Activated CD4-positive, alpha-beta memory T cell treated with anti-CD3 and anti-CD28 coated beads, Interleukin-2, amount 10 ng/mL, durations not matched to agents 7 days and 5 days (primary cell): ENCODE measurements at regions not wholly inside any gene's neighbourhood (a gene's known extent, or its start where the extent isn't known, plus 50 kb on each side); places are given as distances from the start of the nearest gene placed in this dataset.

Experiments used
- CTCF ChIA-PET: fragments of 350-600 bp; sonication (Branson Sonifier 250); formaldehyde crosslinking; loops from one replicate; lab custom pipeline; 2021; ENCODE audit warnings: antibody characterized with exemption, inconsistent platforms; lab: Charles Lee
- POLR2A ChIA-PET: fragments of 350-600 bp; sonication (Branson Sonifier 250); formaldehyde crosslinking; loops from one replicate; lab custom pipeline; 2021; ENCODE audit warnings: antibody characterized with exemption; lab: Charles Lee
- DNase-seq: peaks from one replicate; pipeline ENCODE4 v3.0.0-alpha.2; 2020
- H3K27ac Mint-ChIP-seq: one replicate; pipeline ENCODE4 v1.8.0; 2021; ENCODE audit warnings: mild to moderate bottlenecking, mixed read lengths
- H3K27me3 Mint-ChIP-seq: one replicate; pipeline ENCODE4 v1.8.0; 2021; ENCODE audit warnings: mixed read lengths
- H3K36me3 Mint-ChIP-seq: one replicate; pipeline ENCODE4 v1.8.0; 2021; ENCODE audit warnings: low read depth, mixed read lengths
- H3K4me1 Mint-ChIP-seq: one replicate; pipeline ENCODE4 v1.8.0; 2021; ENCODE audit warnings: mixed read lengths
- H3K4me3 Mint-ChIP-seq: one replicate; pipeline ENCODE4 v1.8.0; 2021; ENCODE audit warnings: mild to moderate bottlenecking, mixed read lengths
- H3K9me3 Mint-ChIP-seq: one replicate; pipeline ENCODE4 v1.8.0; 2021; ENCODE audit warnings: mixed read lengths

DNA sequence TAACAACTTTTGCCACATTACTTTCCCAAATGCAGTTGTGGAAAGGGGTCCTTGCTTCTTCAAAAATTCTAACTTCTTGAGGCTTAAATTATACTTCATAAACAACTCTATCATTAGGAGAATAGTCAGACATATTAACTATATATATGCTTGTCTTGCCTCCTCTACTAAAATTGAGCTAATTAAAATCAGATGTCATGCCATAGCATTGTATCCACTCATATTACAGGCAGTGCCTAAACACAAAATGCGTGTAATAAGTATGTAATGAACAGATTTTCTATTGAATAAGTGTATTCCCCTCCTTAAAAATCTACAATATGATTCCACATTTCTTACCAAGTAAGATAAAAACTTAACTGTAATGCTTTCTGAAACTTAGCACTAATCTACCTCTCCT lies 204.5 kb downstream of the PLK2 start:
- Mint-ChIP-seq H3K9me3 (no peaks in the 10 kb centered on the region), H3K4me1 (no peaks in the 10 kb centered on the region), H3K27me3 (no peaks in the 10 kb centered on the region), H3K4me3 (no peak overlapping the region), H3K36me3 (no peaks in the 10 kb centered on the region), H3K27ac (no peak overlapping the region)
- no peak for DNase-seq
- POLR2A ChIA-PET: no interaction called here
- CTCF ChIA-PET: no interaction called here

DNA sequence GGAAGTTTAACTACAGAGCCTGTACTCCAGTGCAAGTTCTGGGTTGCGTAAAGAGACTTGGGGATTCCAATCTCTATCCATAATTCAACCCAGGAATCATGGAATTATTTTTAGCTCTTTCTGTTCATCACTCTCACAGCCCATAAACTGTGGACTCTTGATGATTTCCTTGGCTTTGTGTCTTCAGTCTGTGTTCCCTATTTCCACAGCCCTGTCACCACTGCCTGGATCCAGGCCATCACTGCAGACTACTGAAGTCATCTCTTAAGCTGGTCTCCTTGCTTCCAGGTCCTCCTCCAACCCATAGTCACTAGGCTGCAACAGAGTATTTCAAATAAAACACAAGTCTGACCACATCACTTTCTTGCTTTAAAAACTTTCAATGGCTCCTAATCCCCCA lies 211.7 kb downstream of the PLK2 start:
- Mint-ChIP-seq H3K27me3 (peaks cover 2% of the 10 kb centered on the region), H3K27ac (no peak overlapping the region), H3K4me1 (no peaks in the 10 kb centered on the region), H3K9me3 (no peaks in the 10 kb centered on the region), H3K36me3 (no peaks in the 10 kb centered on the region), H3K4me3 (no peak overlapping the region)
- DNase-seq: no peak
- ChIA-PET CTCF (no interaction called here), POLR2A (no interaction called here)

DNA sequence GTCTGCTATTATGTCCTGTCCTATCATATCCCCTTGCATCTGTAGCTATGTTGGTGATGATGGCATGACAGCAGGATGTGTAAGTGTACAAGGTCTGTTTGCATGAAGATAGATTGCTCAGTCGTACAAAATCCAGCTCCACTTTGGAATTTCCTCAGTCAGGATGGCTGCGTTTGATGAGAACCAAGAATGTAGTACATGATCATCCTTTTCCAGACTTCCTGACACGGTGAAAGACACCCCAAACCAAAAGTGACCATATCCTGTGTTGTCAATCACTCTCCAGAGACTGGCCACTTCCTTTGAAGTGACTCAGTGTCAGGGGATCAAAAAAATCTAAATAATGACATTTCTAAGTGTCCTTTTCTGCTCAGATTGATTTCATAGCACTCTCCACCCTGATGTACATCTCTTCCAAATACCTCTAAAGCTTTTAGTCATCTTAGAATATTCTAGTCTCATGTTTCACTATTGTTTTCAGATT lies 213.4 kb downstream of the PLK2 start:
- peaks cover 2% of the 10 kb centered on the region for H3K27me3 Mint-ChIP-seq
- H3K9me3 Mint-ChIP-seq: no peaks in the 10 kb centered on the region
- no peaks in the 10 kb centered on the region for H3K36me3 Mint-ChIP-seq
- CTCF ChIA-PET: no interaction called here
- no peak for DNase-seq
- no peaks in the 10 kb centered on the region for H3K4me1 Mint-ChIP-seq
- POLR2A ChIA-PET: no interaction called here
- no peak overlapping the region for H3K4me3 Mint-ChIP-seq
- H3K27ac Mint-ChIP-seq: no peak overlapping the region

DNA sequence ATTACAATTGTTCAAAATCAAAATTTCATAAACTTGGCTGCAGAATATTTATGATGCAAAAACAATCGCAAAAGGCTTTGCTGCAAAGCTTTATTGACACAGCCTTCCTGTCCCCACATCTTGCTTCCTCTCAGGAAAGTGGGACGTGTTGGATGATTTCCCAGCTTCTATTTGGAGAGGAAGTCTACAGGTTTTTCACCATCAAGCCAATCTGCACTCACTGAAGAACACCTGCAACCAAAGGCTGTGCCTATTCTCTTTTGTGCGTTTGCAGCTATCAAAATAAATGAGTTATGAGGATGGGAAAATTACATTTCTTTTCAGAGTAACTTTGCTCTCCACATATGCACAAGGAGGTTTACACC lies 214.4 kb downstream of the PLK2 start:
- Mint-ChIP-seq H3K4me3 (no peak overlapping the region), H3K27ac (no peak overlapping the region), H3K9me3 (no peaks in the 10 kb centered on the region), H3K36me3 (no peaks in the 10 kb centered on the region), H3K4me1 (no peaks in the 10 kb centered on the region), H3K27me3 (peaks cover 2% of the 10 kb centered on the region)
- DNase-seq: no peak
- ChIA-PET CTCF (no interaction called here), POLR2A (no interaction called here)

DNA sequence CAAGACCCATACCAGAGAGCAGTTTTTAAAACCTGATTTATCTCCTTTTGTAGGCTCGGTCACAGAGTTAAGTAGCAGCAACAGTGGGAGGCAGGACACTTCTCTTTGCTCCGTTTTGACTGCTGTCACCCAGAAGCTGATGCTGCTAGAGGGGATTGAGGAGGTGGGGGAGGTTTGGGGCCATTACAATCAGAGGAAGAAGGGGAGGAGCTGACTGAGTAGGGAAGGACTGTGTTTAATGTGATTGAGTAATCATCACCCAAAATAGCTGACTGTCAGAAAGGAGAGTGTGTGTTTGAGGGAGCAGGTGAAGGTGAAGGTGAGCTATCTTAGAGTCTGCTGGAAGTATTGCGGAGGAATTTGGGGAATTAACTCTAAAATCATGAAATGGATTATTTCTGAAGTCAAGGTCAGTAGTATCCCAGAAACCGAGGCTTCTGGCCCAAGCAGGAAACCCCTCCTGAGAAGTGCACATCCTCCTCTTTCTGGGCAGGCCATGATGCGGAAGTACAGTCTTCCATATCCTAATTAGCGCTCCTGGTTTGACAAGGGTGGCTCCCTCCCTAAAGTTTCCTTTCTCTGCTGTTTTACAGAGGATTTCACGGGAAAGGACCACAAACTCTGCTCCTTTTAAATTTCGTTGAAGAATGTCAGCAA lies 214.9 kb downstream of the PLK2 start:
- Mint-ChIP-seq H3K4me1 (no peaks in the 10 kb centered on the region), H3K36me3 (no peaks in the 10 kb centered on the region), H3K4me3 (no peak overlapping the region), H3K9me3 (no peaks in the 10 kb centered on the region), H3K27me3 (peaks cover 2% of the 10 kb centered on the region), H3K27ac (no peak overlapping the region)
- POLR2A ChIA-PET: no interaction called here
- CTCF ChIA-PET: no interaction called here
- no peak for DNase-seq

DNA sequence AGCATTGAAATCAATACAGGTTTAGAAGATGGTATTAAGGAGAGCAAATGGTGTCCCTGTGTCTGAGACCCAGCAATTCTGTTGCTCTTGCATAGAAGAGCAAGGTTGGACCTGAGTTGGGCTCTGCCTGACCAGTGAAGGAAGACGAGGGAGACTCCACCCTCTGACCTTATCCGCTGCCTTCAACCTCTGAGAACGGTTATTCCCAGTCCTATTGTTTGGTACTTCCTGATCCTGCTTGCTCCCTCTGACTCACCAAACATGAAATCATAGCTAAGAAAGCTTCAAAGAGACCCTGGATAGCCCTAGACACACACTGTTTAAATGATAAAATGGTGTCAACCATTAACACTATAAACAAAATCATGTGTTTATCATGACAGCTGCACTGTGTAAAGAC lies 218.5 kb downstream of the PLK2 start:
- no peaks in the 10 kb centered on the region for H3K36me3 Mint-ChIP-seq
- H3K4me1 Mint-ChIP-seq: no peaks in the 10 kb centered on the region
- no peaks in the 10 kb centered on the region for H3K9me3 Mint-ChIP-seq
- H3K4me3 Mint-ChIP-seq: no peak overlapping the region
- CTCF ChIA-PET: no interaction called here
- H3K27me3 Mint-ChIP-seq: peaks cover 2% of the 10 kb centered on the region
- H3K27ac Mint-ChIP-seq: no peak overlapping the region
- POLR2A ChIA-PET: no interaction called here
- no peak for DNase-seq

DNA sequence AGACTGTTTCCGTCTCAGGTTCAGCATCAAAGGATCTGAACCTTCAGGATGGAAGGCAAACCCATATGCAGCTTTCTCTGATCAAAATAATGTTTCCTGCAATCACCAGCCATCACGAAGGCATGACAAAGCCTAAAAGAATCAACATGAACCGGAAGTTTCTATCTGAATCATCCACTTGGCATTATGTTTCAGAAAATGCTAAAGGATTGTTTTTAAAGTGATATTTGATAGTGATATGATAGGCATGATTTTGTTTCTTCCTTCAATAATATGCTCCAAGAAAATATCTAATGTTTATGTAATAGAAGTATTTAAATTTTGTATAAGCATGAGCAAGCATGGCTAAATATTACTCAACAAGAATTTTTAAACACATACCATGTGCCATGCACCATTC lies 219.6 kb downstream of the PLK2 start:
- DNase-seq: no peak
- Mint-ChIP-seq H3K4me3 (no peak overlapping the region), H3K27me3 (no peaks in the 10 kb centered on the region), H3K36me3 (no peaks in the 10 kb centered on the region), H3K27ac (no peak overlapping the region), H3K9me3 (no peaks in the 10 kb centered on the region), H3K4me1 (no peaks in the 10 kb centered on the region)
- ChIA-PET POLR2A (no interaction called here), CTCF (no interaction called here)

DNA sequence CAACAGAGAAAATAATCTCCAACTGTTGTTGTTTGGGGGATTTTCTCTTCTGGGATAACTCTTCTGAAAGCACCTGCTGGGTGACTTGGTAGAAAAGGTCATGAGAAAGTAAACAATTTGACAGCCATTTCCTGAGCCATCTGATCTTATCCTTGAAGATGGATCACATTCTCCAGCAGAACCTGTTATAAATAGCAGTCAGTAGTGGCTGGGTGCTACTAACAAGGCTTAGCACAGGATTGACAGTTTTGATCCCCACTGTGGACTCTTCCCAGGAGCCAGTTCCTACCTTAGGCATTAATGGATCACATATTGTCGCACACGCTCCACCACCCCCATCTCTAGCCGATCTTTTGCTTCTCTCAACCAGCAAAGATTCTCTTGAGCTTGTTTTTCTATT lies 220.2 kb downstream of the PLK2 start:
- ChIA-PET POLR2A (no interaction called here), CTCF (no interaction called here)
- no peaks in the 10 kb centered on the region for H3K9me3 Mint-ChIP-seq
- no peaks in the 10 kb centered on the region for H3K36me3 Mint-ChIP-seq
- H3K4me1 Mint-ChIP-seq: no peaks in the 10 kb centered on the region
- no peak overlapping the region for H3K27ac Mint-ChIP-seq
- no peak overlapping the region for H3K4me3 Mint-ChIP-seq
- no peak for DNase-seq
- H3K27me3 Mint-ChIP-seq: no peaks in the 10 kb centered on the region

DNA sequence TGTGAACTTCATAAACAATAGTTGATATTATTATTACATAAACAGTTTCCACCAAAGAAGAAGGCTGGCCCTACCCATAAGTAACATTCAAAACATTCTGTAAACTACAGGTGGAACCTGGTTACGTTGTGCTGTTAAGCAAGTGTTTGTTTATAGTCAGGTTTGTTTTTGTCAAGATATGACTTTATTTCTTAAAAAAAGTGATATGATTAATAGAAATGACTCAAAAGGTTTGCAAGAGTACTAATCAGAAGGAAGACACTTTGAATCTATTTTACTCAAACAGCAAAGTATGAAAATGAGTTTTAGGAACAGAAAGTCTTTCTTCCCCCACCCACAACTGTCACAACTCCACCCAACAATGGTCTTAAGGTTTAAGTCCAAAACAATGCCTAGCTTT lies 220.8 kb downstream of the PLK2 start:
- H3K36me3 Mint-ChIP-seq: no peaks in the 10 kb centered on the region
- H3K27ac Mint-ChIP-seq: no peak overlapping the region
- no peaks in the 10 kb centered on the region for H3K27me3 Mint-ChIP-seq
- POLR2A ChIA-PET: no interaction called here
- no peaks in the 10 kb centered on the region for H3K4me1 Mint-ChIP-seq
- no peak for DNase-seq
- CTCF ChIA-PET: no interaction called here
- no peak overlapping the region for H3K4me3 Mint-ChIP-seq
- H3K9me3 Mint-ChIP-seq: no peaks in the 10 kb centered on the region

DNA sequence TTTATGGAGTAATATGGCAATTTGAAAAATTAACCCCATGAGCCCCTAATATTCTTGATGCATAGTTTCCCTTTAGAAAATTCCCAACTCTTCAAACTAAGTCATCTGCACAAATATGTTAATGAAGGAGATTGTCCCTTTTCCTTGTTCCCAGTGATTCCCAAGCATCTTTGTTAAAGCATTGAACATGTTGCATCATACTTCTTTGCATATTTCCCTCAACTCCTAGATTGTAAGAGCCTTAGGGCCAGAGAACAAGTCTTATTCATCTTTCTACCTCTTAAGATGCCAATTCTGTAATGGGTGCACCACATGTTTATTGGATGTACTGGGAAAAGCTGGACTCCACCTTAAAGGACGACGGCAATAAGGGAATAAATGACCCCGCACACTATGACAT lies 223.4 kb downstream of the PLK2 start:
- ChIA-PET POLR2A (no interaction called here), CTCF (no interaction called here)
- H3K4me3 Mint-ChIP-seq: no peak overlapping the region
- no peaks in the 10 kb centered on the region for H3K9me3 Mint-ChIP-seq
- no peak overlapping the region for H3K27ac Mint-ChIP-seq
- no peaks in the 10 kb centered on the region for H3K27me3 Mint-ChIP-seq
- DNase-seq: no peak
- H3K4me1 Mint-ChIP-seq: no peaks in the 10 kb centered on the region
- H3K36me3 Mint-ChIP-seq: no peaks in the 10 kb centered on the region

DNA sequence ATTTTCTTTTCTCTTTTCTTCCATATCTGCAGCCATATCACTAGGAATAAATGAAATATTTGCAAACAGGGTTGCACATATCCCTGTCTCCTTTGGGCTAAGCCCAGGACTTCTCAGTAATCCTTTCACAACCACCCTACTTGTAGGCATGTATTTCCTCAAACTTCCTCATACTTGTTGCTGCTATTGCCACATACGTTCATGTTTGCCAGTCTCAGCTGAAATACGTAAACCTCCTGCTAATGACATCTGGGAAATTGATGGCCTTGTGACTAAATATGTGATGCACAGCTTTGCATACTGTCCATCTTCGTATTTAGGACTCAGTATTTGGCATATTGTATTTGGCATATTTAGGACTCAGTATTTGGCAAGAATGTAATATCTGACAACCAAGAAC lies 224.6 kb downstream of the PLK2 start:
- no peaks in the 10 kb centered on the region for H3K4me1 Mint-ChIP-seq
- H3K27me3 Mint-ChIP-seq: no peaks in the 10 kb centered on the region
- POLR2A ChIA-PET: no interaction called here
- no peaks in the 10 kb centered on the region for H3K9me3 Mint-ChIP-seq
- no peak for DNase-seq
- no peak overlapping the region for H3K4me3 Mint-ChIP-seq
- no peak overlapping the region for H3K27ac Mint-ChIP-seq
- CTCF ChIA-PET: no interaction called here
- H3K36me3 Mint-ChIP-seq: no peaks in the 10 kb centered on the region

DNA sequence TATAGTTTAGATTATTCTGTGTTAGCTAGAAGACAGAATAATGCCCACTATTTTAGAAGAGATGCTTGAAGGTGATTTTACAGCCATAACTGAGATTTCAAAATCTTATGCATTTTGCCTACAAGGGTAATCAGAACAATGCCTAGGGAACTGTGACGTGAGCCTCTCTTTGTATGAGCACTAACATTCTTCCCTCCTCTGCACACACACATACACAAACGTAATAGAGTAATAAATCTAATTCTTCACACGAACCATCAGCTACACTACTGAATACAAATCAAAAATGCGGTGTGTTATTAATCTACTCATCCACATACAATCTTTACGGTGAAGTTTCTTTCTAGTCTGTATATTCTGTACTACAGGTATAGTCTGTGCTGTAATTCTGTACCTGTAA lies 227.8 kb downstream of the PLK2 start:
- H3K27ac Mint-ChIP-seq: no peak overlapping the region
- POLR2A ChIA-PET: no interaction called here
- no peaks in the 10 kb centered on the region for H3K27me3 Mint-ChIP-seq

DNA sequence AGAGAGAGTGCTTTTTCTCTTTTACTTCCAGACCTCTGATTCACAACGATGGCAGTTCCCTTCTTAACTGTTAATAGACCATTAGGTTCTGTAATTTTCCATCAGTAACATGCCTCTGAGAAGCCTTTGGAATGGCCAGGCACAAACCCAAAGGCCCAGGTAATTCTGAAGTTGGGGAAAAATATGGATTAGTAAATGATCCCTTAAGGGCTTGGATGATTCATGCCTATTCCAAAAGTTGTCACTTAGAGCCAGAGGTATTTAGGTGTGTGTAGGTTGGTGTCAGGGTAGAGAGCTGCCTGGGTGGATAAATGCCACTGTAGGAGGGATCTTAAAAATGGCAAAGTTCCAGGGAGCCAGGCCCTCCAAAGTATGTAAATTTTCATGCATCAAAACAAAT lies 228.8 kb downstream of the PLK2 start:
- no peak for DNase-seq
- H3K4me3 Mint-ChIP-seq: no peak overlapping the region
- no peak overlapping the region for H3K27ac Mint-ChIP-seq
- no peaks in the 10 kb centered on the region for H3K36me3 Mint-ChIP-seq
- POLR2A ChIA-PET: no interaction called here
- peaks cover 2% of the 10 kb centered on the region for H3K27me3 Mint-ChIP-seq
- no peaks in the 10 kb centered on the region for H3K4me1 Mint-ChIP-seq
- H3K9me3 Mint-ChIP-seq: no peaks in the 10 kb centered on the region
- CTCF ChIA-PET: no interaction called here

More for the DNA sequence above, 227.8 kb downstream of the PLK2 start:
- no peaks in the 10 kb centered on the region for H3K36me3 Mint-ChIP-seq
- no peaks in the 10 kb centered on the region for H3K9me3 Mint-ChIP-seq
- no peak overlapping the region for H3K4me3 Mint-ChIP-seq
- DNase-seq: no peak
- CTCF ChIA-PET: no interaction called here
- no peaks in the 10 kb centered on the region for H3K4me1 Mint-ChIP-seq

DNA sequence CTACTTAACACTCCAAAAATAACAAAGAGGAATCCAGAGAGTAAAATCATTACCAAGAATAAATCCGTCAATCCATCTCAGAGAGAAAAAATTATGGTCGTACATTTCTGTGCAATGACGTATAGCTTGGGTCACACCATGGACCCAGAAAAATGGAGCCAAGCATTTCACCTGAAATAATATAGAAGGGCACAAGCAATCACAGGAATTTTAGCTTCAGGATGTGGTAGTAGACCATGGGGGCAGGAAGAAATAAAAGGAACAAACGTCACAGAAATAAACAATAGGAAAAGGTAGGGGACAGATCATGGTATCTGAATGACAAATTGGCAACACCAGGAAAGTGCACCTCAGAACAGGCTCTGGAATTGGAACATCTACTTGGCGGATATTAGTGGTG lies 231.0 kb downstream of the PLK2 start:
- POLR2A ChIA-PET: no interaction called here
- Mint-ChIP-seq H3K4me1 (no peaks in the 10 kb centered on the region), H3K4me3 (no peak overlapping the region)

More for the DNA sequence above, 231.0 kb downstream of the PLK2 start:
- no peaks in the 10 kb centered on the region for H3K9me3 Mint-ChIP-seq
- H3K27ac Mint-ChIP-seq: no peak overlapping the region
- DNase-seq: no peak
- peaks cover 2% of the 10 kb centered on the region for H3K27me3 Mint-ChIP-seq
- CTCF ChIA-PET: no interaction called here
- H3K36me3 Mint-ChIP-seq: no peaks in the 10 kb centered on the region
